Left ventricle myocardium superior (tissue), 1 donor: ENCODE measurements at regions not wholly inside any gene's neighbourhood (a gene's known extent, or its start where the extent isn't known, plus 50 kb on each side); places are given as distances from the start of the nearest gene placed in this dataset.

Experiments
- ATAC-seq: fragments of 200-7000 bp; cut with Tn5 transposase; one replicate; pipeline ENCODE4 v1.9.1; 2020; ENCODE audit warnings: mild to moderate bottlenecking, moderate library complexity
- DNase-seq: peaks from one replicate; pipeline ENCODE4 v3.0.0-alpha.2; 2020
- intact Hi-C: fragments of 100-400 bp; cut with micrococcal nuclease; formaldehyde crosslinking; loops from one replicate; pipeline ENCODE4 v1.11.0; 2022
- donor health status: DM: no; HTN: yes; CAD: no; lungs with severe emphysema.

GRCh38 chr15:38864827-38865581 lies 300.4 kb upstream of the RASGRP1 start:
- DNase-seq (peak; percentile 46), ATAC-seq (peak; percentile 93)
- intact Hi-C loops: no loop called here

DNA sequence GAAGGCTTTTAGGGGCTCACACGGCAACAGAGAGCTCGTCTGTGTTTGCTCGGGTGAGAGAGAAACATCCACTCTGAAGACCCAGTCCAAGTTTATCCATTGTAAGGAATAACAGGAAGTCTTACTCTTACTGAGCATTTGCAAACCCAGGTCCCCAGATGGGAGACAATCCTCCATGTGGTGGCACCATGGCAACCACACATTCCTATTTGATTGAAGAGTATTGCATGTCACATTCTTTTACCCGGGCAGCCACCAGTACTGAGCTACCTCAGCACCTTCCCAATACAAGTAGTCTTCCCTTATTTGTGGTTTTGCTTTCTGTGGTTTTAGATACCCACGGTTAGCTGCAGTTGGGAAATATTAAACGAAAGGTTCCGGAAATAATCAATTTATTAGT lies 302.9 kb upstream of the RASGRP1 start:
- intact Hi-C loops: no loop called here
- DNase-seq (no peak), ATAC-seq (no peak)

DNA sequence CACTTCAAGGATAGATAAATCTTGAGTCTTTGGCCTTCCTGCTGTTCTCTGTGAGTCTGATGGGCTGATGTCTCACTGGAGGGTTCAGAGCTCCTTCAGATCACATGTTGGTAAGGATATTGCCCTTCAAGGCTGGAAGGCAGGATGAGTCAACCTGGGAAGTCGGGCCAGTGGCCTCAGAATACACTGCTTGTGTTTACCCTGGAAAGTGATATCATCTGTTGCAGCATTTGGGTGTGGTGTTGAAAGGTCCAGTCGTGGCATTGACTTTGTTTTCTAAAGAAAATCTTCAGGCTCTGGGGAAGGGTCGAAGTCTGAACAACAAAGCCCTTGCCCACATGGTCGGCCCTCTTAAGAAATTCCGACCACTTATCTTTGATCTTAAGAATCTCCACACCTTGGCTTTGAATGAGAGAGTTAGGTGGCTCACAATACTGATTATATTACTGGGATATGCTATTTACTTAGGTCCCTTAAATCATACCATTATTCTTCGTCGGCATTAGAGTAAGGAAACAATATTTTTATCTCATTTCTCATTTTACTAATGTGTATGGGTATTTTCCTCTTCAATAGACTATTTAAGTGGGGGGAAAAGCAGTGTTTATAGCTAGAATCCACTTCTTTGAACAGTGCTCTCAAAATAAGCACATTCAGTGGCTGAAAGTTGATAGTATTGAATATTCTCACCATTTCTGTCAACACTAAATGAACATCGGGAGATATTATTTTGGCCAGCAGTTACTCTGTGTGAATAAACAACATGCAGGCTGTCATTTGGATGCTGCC lies 303.9 kb upstream of the RASGRP1 start:
- ATAC-seq: peak; percentile 14
- peak; percentile 36 for DNase-seq
- intact Hi-C loops: no loop called here

DNA sequence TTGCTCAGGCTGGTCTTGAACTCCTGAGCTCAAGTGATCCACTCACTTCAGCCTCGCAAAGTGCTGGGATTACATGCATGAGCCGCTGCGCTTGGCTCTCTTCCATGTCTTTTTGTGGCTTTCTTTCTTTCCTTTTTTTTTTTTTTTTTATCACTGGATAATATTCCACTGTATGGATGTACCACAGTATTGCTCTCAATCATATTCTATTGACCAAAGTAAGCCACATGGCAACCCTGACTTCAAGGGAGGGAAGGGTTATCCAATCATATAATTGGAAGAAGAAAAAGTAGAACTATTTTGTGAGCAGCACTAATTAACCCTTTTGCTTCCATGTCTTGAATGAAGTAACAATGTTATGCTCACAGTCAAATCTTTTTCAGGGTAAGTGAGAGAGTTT lies 307.0 kb upstream of the RASGRP1 start:
- ATAC-seq (no peak), DNase-seq (no peak)
- intact Hi-C loops: no loop called here

DNA sequence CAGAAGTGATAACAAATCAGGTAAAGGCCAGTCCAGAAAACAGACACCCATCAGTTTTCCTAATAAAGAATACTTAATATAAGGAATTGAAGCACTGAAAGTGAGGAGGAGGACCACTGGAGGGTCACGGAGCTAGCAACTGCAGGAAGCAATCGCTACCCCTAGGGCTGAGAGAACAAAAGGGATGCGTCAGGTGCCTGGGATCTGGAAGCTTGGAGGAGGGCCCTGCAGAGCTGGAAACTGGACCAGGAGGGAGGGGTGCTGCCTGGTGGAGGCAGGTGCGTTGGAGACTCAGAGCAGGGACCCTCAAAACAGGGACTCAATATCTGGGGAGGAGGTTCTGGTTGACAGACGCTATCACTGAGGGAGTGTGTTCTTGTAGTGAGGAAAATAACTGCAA lies 308.1 kb upstream of the RASGRP1 start:
- intact Hi-C loops: no loop called here
- no peak for ATAC-seq

DNA sequence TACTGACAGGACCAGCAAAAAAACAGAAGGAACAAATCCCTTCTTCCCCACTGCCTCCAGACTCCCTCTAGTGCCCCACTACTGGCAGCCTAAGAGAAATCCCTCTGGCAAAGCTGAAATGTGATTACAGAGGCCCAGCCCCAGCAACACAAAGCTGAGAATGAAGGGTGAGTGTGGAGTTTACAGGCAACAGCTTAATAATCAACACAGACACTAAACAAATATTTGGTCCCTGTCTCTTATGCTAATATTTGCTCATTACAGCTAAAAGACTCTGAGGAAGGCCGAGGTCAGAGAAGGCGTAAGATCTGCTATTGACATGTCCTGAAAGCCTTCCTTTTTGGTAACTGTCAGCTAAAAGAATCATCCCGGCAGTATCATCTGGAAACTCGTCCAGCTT lies 308.5 kb upstream of the RASGRP1 start:
- intact Hi-C loops: no loop called here
- ATAC-seq: peak; percentile 21
- DNase-seq: no peak

More for the DNA sequence above, 308.1 kb upstream of the RASGRP1 start:
- no peak for DNase-seq

DNA sequence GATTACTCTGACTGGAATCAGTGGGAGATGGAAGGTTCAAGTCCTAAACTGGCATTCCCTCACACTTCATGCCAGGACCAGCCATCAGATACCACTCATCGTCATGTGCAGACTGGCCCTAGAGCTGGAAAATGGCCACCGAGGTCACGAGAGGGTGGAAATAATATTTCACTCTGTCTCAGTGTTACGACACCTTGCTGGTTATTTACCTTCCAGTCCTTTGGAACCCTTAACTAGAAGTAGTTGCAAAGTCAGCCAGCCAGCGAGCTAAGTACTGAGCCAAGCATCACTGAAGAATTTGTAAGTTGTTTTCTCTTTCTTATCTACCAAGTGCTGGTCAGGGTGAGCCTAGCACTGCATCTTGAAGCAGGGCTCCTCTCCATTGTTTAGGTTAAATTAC lies 309.9 kb upstream of the RASGRP1 start:
- intact Hi-C loops: no loop called here

GRCh38 chr15:38876211-38876610 lies 311.6 kb upstream of the RASGRP1 start:
- no peak for ATAC-seq
- intact Hi-C loops: no loop called here

More for the DNA sequence above, 309.9 kb upstream of the RASGRP1 start:
- ATAC-seq (no peak), DNase-seq (no peak)

DNA sequence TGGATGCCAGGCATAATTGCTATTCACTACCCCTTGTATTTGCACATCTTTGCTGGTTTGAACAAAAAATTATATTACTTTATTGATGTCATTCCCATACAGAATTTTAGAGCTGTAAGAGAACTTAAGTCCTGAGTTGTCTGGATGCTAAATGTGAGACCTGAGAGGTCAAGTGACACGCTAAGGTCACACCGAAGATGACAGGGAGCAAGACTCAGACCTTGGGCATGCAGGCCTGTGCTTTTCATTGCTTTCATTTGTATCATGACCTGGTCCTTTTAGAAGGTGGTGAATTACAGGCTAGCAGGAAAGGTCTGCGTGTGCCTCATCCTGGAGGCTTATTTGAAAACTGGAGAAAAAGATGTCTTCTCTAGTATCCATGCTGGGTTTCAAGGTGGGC lies 312.0 kb upstream of the RASGRP1 start:
- intact Hi-C loops: no loop called here
- DNase-seq (no peak), ATAC-seq (no peak)

More at GRCh38 chr15:38876211-38876610, 311.6 kb upstream of the RASGRP1 start:
- no peak for DNase-seq

DNA sequence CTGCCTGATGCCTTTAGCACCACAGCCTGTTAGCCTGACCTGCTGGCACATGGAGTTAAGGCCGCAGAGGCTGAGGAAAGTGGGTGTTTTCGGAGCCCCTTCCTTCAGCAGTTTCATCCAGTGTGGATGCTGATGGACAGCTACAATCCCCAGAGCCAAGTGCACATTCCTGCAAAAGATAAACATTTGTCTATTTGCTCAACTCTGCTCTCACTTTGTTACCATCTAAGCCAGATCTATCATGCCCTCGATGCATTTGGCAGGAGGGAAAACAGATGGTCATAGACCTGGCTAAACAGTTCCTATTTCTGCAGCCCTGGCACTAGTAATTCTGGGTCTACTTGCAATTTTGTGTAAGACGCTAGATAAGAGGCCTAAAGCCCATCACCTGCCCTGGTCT lies 312.9 kb upstream of the RASGRP1 start:
- intact Hi-C loops: no loop called here
- ATAC-seq (no peak), DNase-seq (no peak)

DNA sequence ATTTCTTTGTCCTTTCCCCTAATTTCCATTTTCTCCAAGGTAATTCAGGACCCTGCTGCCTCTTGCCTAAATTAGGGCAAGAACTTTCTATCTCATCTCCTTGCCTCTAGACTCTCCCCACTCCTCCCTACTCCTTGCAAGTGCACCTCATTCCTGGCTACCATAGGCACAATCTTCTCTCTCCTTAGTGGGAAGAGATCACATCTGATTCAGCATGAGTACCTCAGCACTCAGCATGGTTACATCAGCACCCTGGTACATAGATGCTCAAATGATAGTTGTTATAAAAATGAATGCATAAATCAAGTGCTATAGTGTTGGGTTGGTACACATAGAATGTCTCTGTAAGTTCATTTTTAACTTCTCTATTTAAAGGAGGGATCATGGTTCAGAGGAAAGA lies 313.4 kb upstream of the RASGRP1 start:
- DNase-seq (no peak), ATAC-seq (no peak)
- intact Hi-C loops: no loop called here

DNA sequence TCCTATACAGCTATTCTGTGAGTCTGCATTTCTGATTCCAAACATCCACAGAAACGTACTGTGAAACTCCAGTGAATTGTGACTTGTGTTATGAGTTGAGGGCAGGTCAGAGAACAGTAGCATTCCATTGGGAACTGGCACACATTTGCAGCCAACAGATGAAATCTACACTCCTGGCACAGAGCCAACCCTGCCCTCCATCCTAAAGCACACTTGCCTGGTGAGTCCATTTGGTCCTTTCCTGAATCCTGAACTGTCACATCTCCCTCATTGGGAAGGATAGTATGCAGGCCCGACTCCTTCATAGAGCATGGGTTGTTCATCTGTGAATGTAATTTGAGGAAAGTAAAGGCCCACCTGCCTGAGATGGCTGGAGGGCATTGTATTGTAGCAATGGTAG lies 314.3 kb upstream of the RASGRP1 start:
- no peak for ATAC-seq
- intact Hi-C loops: no loop called here
- no peak for DNase-seq

DNA sequence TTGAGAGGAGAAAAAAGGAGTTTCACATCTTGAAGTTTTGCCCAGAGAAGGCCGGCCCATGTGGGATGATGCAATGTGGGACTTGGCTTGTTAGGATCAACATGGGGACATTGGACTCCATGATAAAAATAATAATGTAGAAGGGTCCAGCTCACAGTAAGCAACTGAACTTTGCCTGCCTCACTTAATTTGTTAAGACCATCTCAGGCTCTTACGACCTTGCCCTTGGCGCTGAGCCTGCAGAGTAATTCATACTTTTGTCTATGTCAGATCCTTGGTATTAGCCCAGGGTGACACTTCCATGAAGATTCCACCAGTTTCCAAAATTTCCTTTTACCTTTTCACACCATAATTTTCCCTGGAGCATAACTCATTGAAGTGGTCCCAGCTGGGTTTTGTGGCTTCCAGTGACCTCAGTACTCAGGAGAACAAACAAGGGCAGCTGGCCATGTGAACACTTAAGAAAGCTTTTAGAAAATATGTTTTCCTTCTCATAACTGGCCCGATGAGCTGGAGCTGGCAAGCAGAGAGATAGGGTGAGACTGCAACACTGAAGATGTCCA lies 315.4 kb upstream of the RASGRP1 start:
- ATAC-seq (peak; percentile 87), DNase-seq (peak; percentile 42)
- intact Hi-C loops: no loop called here

GRCh38 chr15:38882221-38882620 lies 317.6 kb upstream of the RASGRP1 start:
- ATAC-seq: no peak
- DNase-seq: no peak
- intact Hi-C loops: no loop called here

GRCh38 chr15:38883987-38884386 lies 319.4 kb upstream of the RASGRP1 start:
- DNase-seq (no peak), ATAC-seq (no peak)
- intact Hi-C loops: no loop called here

DNA sequence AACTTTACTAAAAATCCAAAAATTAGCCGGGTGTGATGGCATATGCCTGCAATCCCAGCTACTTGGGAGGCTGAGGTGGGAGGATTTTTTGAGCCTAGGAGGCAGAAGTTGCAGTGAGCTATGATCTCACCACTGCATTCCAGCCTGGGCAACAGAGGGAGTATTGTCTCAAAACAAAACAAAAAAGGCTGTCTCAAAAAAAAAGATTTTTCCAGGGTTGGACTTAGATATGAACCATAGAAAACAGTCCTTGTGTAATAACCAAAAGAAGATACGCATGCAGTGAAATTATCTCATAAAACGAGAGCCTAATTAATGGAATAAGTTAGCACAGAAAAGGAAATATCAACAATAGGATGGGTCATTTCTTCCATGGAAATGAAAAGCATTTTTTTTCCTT lies 320.4 kb upstream of the RASGRP1 start:
- ATAC-seq: peak; percentile 63
- no peak for DNase-seq
- intact Hi-C loops: no loop called here

- intact Hi-C loops: no loop called here
- peak; percentile 31 for ATAC-seq
- DNase-seq: no peak
These were observed 320.9 kb upstream of the RASGRP1 start for GRCh38 chr15:38885471-38885952.

DNA sequence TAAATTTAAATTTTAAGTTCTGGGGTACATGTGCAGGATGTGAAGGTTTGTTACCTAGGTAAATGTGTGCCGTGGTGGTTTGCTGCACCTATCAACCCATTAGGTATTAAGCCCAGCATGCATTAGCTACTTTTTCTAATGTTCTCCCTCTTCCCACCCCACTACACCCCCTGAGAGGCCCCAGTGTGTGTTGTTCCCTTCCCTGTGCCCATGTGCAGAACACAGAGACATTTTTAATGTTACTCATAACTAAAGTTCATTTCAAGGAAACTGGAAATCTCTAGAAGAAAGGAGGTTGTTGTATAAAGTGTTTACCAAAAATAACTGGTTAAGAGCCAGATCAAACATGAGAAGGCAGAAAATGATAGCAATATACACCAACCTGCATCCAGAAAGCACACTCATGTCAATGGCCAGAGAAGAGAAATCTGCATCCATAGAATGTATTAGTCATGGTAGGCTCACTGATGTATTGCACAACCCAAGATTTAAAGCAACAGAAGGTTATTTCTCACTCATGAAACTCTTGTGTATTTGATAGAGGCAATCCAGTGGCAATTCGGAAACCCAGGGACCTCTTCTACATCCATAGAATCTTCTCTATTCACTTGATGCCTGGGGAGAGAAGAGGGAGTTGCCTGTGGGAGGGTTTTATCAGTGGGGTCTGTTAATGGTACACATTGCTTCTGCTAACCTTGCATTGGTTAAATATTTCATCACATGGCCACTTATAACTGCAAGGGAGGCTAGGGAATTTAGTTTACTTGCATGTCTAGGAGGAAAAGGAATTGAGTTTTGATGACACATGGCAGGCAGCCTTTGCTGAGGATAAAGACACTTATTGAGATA lies 321.9 kb upstream of the RASGRP1 start:
- ATAC-seq (no peak), DNase-seq (no peak)
- intact Hi-C loops: no loop called here

DNA sequence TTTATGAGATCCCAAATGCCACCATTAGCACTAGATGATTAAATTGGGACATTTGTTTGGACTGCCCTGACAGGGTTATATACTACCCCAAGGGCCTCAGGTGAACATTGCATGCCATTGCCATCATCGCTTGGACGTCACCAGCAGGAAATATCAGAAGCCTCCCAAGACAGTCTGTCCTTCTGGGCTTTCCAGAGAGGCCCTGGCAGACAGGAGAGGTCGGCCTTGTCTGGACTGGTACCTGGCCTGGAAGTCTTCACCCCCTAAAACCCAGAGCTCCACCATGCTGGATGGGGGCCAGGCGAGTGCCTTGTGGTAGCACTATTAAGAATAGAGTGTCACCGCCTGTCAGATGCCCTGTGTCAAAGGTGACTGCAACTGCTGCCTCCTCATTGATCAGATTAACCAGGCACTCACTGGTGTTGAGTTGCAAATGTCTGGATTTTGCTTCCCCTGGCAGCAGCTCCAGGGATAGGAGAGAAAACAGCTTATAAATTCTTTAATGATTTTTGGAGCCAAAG lies 324.1 kb upstream of the RASGRP1 start:
- intact Hi-C loops: no loop called here
- DNase-seq (no peak), ATAC-seq (no peak)
